ENCODE measurements at regions not wholly inside any gene's neighbourhood (a gene's known extent, or its start where the extent isn't known, plus 50 kb on each side); places are given as distances from the start of the nearest gene placed in this dataset.

DNA sequence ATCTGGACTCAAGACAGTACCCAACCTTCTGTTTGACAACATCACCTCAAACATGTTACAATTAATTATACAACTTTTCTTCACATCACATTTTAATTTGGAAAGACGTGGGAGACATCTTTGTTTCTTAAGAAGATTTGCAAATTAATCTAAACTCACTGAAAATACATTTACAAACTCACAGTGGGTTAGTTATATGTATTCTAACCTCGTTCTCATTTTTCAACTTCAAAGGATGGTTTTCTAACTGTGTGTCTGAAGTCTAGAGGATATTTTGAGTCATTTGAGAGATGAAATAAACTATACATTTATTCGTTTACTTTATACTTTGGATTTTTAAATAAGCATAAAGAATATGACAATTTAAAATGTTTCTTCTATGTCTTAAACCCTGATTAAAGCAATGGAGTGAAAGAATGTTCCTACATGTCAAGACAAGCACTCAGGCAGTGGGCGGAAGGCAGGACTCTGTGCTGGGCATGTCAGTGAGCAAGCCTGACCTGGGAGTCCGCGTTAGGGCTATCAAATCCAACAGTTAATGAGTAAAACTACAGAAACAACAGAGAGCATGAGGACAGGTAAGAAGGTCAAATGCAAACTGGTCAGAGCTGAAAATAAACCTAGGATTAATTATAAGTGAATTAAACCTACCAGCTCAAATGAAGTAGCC, 76.5 kb upstream of the CTTNBP2NL start:
- TF ChIP-seq, protein P1, sequence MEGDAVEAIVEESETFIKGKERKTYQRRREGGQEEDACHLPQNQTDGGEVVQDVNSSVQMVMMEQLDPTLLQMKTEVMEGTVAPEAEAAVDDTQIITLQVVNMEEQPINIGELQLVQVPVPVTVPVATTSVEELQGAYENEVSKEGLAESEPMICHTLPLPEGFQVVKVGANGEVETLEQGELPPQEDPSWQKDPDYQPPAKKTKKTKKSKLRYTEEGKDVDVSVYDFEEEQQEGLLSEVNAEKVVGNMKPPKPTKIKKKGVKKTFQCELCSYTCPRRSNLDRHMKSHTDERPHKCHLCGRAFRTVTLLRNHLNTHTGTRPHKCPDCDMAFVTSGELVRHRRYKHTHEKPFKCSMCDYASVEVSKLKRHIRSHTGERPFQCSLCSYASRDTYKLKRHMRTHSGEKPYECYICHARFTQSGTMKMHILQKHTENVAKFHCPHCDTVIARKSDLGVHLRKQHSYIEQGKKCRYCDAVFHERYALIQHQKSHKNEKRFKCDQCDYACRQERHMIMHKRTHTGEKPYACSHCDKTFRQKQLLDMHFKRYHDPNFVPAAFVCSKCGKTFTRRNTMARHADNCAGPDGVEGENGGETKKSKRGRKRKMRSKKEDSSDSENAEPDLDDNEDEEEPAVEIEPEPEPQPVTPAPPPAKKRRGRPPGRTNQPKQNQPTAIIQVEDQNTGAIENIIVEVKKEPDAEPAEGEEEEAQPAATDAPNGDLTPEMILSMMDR (IDR thresholded peaks at IDR 0.05; ENCODE audit: low read depth, low read length) = no peak

DNA sequence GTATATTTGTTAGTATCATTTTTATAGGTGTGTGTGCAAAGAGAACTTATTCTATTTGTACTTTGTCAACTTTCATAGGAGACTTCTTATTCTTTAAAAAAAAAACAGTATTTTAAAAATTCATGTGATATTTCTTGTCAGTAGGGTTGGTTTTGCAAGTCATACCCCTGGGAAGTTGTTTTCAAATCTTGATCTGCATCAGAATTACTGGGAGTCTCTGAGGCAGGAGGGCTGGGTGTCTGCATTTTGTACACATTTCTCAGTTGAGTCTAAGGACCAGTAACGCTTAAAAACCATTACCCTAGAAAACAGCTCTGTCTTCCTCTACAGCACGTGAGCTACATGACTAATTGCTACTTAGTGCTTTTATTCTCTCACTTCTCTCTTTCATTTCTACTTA, 76.0 kb upstream of the CTTNBP2NL start:
- TF ChIP-seq, protein P1 (IDR thresholded peaks at IDR 0.05; ENCODE audit: low read depth, low read length) = no peak
- H3K4me3 ChIP-seq (ENCODE audit: low read depth, low read length) = no peak overlapping the region

More for the DNA sequence above, 76.5 kb upstream of the CTTNBP2NL start:
- H3K4me3 ChIP-seq (ENCODE audit: low read depth, low read length) = no peak overlapping the region

DNA sequence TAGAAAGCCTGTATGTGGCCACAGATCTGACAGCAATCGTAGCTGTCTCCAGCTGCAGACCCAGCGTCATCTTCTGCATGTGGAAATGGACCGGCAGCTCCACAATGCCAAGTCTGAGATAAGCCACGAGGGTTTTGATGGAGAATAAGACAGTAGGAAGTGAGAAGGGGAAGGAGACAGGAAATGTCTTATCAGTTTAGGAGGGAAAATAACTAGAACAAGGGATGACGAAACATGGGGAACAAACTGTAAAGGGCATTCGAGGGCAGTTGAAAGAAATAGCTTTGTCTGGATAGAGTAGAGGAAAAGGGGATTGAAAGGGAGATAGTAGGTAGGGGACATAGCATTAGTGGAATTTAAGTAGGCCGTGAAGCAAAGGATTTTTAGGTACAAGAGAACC, 74.0 kb upstream of the CTTNBP2NL start:
- TF ChIP-seq, protein P1 (IDR thresholded peaks at IDR 0.05; ENCODE audit: low read depth, low read length) = no peak
- no peak overlapping the region for H3K4me3 ChIP-seq (ENCODE audit: low read depth, low read length)

DNA sequence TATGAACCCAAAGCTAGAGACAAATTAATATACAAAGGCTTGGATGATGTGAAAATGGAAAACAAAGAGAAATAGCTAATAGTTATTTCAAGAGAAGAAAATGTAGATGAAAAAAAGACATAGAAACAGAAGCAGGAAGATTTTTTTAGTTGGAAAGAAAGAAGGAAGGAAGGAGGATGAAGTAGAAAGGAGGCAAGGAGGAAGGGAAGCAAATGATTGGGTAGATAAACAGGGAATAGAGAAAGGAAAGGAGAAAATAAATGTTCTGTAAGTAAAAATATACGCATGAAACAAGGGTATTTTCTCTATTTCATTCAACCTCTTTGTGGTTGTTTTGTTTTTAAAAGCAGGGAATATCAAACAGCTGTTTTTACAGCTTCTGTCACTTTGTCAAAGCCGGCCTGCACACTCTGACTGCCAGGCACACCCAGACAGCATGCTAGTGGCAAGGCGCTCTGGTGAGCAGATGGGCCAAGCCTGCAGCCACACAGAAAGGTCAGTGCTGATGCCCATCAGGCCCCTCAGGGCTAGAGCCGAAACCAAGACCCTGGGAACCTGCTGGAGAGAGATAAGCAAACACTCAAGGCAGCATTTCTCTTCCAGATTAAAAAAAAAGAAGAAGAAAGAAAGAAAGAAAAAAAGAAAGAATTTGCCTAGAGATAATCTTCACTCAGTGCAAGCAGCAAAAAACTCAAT, 72.9 kb upstream of the CTTNBP2NL start:
- no peak overlapping the region for H3K4me3 ChIP-seq (ENCODE audit: low read depth, low read length)
- TF ChIP-seq, protein P1 (IDR thresholded peaks at IDR 0.05; ENCODE audit: low read depth, low read length) = no peak

DNA sequence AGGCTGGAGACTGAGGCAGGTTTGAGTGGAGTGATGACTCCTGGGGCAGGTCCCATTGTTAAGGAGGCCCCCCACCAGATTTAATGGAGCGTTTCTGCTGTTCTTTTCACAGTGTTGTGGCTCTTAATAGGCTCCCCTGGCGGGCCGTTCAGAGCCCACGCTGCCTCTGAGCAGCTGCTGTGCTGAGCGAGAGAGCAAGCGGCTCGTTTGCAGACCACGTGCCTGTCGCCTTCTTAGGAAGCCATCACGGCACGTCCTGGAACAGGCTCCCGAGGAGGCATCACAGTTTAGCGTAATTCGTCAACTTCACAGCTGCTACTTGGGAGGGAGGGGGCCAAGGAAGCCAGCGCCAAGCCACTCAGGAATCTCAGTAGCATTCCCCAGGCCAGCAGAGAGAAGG, 70.5 kb upstream of the CTTNBP2NL start:
- no peak overlapping the region for H3K4me3 ChIP-seq (ENCODE audit: low read depth, low read length)
- TF ChIP-seq, protein P1 (IDR thresholded peaks at IDR 0.05; ENCODE audit: low read depth, low read length) = no peak

DNA sequence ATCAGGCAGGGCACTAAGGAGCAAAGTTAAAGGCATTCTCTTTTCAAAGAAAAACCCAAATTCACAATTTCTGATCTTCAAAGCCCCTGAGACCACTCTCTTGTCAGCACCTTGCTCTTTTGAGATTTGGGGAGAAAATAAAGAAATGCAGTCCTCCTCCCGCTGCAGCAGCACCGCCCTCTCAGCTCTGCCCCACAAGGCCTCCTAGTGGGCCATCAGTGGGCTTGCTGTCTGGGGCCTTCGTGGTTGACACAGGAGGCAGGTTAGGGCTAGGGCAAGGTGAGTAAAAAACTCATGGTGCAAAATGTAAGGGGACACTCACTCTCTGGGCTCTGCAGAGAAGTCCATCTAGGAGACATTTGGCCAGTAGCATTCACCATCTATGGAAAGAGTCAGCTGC, 67.4 kb upstream of the CTTNBP2NL start:
- TF ChIP-seq, protein P1 (IDR thresholded peaks at IDR 0.05; ENCODE audit: low read depth, low read length) = no peak
- no peak overlapping the region for H3K4me3 ChIP-seq (ENCODE audit: low read depth, low read length)
